DMS79 (cell line): ENCODE measurements at regions not wholly inside any gene's neighbourhood (a gene's known extent, or its start where the extent isn't known, plus 50 kb on each side); places are given as distances from the start of the nearest gene placed in this dataset.

Source experiments
- DNase-seq: peaks from one replicate; lab custom pipeline; 2025; lab: John Stamatoyannopoulos, UW

DNA sequence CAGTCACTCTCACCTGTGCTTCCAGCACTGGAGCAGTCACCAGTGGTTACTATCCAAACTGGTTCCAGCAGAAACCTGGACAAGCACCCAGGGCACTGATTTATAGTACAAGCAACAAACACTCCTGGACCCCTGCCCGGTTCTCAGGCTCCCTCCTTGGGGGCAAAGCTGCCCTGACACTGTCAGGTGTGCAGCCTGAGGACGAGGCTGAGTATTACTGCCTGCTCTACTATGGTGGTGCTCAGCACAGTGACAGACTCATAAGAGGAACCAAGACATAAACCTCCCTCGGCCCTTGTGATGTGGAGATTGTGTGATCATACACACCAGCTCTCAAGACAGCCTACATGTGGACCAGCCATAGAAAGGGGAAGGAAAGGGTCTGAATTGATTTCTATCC is 113.3 kb downstream of the ZNF280B start:
- peak; percentile 38 for DNase-seq

GRCh38 chr22:22396741-22397291 is 111.7 kb downstream of the ZNF280B start:
- DNase-seq: no peak

DNA sequence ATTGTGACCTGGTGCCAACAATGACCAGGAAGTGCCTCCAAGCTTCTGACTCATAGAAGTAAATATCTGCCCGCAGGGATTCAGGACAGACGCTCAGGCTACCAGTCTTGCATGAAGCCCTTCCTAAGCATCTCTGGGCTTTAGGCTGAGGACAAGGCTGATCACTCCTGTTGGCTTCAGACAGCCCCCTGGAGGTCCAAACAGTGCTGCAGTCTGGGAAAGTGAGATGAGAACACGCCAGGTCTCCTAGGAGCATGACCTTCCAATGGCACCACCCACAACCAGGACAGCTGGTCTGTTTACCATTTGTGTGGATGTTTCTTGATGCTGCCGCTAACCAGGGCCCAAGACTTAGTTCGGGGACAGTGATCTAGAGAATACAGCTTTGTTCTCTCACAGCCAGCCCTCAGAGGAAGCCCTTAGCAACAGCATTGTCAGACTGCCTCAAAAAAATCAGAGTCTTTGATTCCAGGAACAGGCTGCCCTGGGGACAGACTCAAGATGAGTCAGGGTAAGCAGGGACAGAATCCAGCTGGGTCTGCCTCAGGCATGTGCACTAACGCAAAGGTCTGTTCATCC is 111.2 kb downstream of the ZNF280B start:
- DNase-seq: peak; percentile 26

GRCh38 chr22:22397875-22398524 is 110.5 kb downstream of the ZNF280B start:
- DNase-seq: no peak

- DNase-seq: no peak
These were observed 109.8 kb downstream of the ZNF280B start for GRCh38 chr22:22398530-22399327.

- no peak for DNase-seq
These were observed 108.4 kb downstream of the ZNF280B start for GRCh38 chr22:22400099-22400498.

- no peak for DNase-seq
These were observed 107.6 kb downstream of the ZNF280B start for GRCh38 chr22:22400964-22401363.

GRCh38 chr22:22401381-22401780 is 107.2 kb downstream of the ZNF280B start:
- DNase-seq: no peak

GRCh38 chr22:22403306-22403705 is 105.2 kb downstream of the ZNF280B start:
- no peak for DNase-seq

DNA sequence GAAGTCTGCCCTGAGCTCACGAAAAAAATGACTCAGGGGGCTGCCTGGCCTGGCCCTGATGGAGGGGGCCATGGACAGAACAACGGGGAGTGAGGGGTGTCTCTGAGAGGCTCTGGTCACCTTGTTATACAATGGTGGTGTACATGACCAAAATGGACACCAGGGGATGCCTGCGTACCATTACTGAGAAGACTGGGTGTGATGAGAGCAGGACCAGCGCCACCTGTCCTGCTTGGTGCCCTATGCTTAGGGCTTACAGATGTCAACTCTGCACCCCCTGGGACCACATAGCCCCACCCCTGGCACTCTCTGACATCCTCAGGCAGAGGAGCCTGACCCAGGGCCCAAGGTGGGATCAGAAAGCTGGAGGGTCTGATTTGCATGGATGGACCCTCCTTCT is 104.8 kb downstream of the ZNF280B start:
- no peak for DNase-seq

- DNase-seq: no peak
These were observed 103.8 kb downstream of the ZNF280B start for GRCh38 chr22:22404598-22405284.

GRCh38 chr22:22406445-22407027 is 102.0 kb downstream of the ZNF280B start:
- no peak for DNase-seq

GRCh38 chr22:22407061-22407460 is 101.5 kb downstream of the ZNF280B start:
- no peak for DNase-seq

DNA sequence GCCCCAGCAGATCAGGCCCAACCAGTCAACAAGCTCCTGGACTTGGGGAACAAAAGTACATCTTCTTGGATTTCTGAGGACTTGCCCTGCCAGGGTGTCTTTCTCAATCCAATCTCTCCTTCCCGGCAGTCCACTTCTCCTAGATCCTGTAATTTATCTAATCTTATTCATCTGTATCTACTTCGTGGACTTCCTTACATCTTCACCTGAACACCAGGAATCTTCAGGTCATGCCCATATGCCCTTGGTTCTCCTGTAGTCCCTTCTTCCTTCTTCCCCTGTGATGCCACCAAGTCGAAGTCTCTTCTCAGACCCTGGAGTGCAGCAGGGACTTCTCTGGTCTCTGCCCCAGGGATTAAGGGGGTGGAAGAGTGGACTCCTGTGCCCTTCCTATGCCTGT is 100.3 kb downstream of the ZNF280B start:
- no peak for DNase-seq

GRCh38 chr22:22408731-22409696 is 99.5 kb downstream of the ZNF280B start:
- DNase-seq: no peak

- DNase-seq: no peak
These were observed 98.4 kb downstream of the ZNF280B start for GRCh38 chr22:22410121-22410520.

GRCh38 chr22:22410677-22411076 is 97.9 kb downstream of the ZNF280B start:
- DNase-seq: no peak

DNA sequence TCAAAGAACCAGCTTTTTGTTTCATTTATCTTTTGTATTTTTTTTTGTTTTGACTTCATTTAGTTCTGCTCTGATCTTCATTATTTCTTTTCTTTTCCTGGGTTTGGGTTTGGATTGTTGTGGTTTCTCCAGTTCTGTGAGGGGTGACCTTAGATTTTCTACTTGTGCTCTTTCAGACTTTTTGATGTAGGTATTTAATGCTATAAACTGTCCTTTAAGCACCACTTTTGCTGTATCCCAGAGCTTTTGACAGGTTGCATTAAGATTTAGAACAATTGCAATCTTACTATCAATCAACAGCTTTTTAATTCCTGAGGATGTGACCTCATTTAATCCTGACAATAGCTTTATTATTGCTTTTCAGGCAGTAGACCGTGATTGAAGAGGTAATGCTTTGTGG is 94.3 kb downstream of the ZNF280B start:
- no peak for DNase-seq

GRCh38 chr22:22417495-22418162 is 90.9 kb downstream of the ZNF280B start:
- no peak for DNase-seq

DNA sequence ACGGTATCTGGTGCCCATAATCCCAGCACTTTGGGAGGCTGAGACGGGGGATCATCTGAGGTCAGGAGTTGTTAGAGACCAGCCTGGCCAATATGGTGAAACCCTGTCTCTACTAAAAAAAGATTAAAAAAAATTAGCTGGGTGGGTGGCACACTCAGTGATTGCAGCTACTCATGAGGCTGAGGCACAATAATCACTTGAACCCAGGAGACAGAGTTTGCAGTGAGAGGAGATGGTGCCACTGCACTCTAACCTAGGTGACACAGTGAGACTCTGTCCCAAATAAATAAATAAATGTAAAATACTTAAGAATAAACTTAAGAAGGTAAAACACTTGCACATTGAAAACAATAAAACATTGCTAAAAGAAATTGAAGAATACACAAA is 90.4 kb downstream of the ZNF280B start:
- no peak for DNase-seq
